Iris pigment epithelial cell (primary cell): ENCODE measurements at regions not wholly inside any gene's neighbourhood (a gene's known extent, or its start where the extent isn't known, plus 50 kb on each side); places are given as distances from the start of the nearest gene placed in this dataset.

ENCODE experiments used
- DNase-seq: peaks from one replicate; pipeline ENCODE4 v3.0.0-alpha.2; 2011; ENCODE audit warnings: low read depth

DNA sequence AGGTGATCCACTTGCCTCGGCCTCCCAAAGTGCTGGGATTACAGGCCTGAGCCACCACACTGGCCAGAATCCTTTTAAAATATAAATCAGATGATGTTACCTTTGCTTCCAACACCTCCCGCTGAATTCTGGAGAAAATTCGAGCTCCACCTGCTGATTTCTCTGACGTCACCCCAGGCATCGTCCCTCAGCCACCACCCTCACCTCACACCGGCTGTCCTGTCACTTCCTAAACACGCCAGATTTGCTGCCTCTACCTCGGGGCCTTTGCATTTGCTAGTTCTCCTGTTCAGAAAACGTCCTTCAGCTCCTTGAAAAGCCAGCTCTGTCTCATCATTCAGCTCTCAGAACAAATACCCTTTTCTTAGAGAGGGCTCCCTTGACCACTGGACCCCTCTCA lies 57.9 kb downstream of the FBXO2 start:
- DNase-seq: no peak

DNA sequence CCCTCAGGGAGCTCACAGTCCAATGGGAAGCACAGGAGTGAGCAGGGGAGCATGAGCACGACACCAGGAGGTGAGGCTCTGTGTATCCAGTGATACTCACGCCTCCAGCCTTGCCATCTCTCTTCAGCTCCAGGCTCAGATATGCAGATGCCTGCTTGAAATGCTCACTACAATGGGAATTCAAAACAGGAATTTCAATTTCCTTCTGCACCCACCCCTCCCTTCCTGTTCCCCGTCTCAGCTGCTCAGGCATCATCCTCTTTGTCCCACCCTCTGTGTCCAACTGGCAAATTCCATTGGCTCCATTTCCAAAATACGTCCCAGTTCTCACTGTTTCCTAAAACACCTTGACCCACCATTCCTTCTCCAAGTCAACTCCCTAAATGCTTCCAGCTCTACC lies 58.9 kb downstream of the FBXO2 start:
- no peak for DNase-seq

DNA sequence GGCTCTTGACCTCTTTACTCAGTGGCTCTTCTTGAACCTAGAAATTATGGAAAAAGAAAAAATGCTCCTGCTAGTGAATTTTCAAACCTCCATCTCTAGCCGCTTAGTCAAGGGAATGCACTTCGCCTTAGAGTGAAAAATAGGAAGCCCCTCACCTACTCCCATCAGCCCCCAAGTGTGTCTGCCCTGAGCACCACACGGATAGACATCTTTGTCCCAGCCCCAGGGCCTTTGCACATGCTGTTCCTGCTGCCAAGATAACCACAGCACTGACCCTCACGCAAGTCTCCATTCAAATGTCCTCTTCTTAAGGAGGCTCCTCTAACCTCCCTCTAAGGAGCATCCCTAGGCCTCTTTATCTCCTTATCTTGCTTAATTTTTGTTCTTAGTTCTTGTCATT lies 59.6 kb downstream of the FBXO2 start:
- DNase-seq: no peak

DNA sequence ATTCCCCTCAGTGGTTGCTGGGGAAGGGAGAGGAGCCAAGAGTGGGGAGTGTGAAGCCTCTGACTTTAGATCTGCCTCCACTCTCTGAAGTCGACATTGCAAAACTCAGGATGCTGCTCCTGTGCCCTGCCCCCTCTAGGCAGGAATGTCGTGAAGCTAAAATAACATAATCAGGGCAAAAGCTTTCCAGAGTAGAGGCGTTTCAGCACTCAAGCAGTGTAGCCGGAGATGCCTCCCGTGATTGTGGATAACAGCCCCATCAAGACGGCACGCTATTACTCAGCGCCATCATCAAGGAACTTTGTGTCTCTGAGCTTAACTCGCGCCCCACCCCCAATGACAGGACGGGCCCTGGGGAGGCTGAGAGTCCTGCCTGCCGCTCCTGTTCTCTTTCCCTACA lies 60.0 kb downstream of the FBXO2 start:
- DNase-seq: peak; percentile 57

DNA sequence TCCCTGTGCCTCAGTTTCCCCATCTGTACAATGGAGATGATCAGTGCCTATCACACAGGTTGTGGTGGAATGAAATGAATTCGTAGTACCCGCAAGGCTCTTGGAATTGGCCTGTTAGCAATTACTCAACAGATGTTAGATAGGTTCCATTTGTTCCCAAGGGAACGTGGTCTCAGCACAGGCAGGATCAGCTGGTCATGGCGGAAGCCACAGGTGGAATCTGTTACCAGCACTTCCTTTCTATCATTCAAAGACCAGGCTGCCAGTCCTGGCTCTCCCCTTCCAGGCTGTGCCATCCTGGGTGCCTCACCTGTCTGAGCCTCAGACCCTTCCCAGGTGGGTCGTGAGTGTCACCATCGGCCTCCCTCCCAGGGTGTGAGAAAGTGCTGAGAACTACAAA lies 61.5 kb downstream of the FBXO2 start:
- DNase-seq: no peak

DNA sequence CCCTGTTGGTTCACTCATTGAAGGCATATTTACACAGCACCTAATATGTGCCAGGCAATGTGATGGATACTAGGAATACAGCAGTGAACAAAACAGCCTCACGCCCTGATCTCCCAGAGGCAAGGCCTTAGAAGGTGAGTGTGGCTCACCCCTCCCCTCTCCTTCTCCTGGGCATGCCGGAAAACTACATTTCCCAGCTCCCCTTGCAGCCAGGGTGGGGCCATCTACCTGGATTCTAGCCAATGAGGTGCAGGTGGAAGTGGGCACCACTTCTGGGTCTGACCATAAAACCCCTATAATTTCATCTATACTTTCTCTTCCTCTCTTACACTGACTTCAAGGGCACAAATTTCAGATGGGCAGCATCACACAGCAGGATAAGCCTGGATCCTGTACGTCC lies 63.8 kb downstream of the FBXO2 start:
- DNase-seq: no peak
